ENCODE measurements at regions not wholly inside any gene's neighbourhood (a gene's known extent, or its start where the extent isn't known, plus 50 kb on each side); places are given as distances from the start of the nearest gene placed in this dataset.

DNA sequence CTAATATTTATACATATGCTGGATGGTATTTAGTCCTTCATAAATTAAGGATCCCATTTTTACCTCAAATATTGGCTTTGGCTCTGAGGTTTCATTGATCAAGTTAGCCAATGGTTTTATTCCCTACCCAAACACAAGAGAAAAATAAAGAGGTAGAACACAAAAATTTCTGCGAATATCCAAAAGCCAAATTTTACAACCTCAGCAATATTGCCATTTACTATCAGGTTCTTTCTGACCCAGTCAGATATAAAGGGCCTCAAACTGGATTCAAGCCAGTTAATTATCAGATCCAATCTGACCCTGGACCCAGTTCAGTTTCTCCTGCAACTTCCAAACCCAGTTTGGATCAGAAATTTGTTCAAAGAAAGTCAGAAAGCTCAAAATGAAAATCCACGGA lies 998.1 kb downstream of the SI start:
- TF ChIP-seq, protein P1, sequence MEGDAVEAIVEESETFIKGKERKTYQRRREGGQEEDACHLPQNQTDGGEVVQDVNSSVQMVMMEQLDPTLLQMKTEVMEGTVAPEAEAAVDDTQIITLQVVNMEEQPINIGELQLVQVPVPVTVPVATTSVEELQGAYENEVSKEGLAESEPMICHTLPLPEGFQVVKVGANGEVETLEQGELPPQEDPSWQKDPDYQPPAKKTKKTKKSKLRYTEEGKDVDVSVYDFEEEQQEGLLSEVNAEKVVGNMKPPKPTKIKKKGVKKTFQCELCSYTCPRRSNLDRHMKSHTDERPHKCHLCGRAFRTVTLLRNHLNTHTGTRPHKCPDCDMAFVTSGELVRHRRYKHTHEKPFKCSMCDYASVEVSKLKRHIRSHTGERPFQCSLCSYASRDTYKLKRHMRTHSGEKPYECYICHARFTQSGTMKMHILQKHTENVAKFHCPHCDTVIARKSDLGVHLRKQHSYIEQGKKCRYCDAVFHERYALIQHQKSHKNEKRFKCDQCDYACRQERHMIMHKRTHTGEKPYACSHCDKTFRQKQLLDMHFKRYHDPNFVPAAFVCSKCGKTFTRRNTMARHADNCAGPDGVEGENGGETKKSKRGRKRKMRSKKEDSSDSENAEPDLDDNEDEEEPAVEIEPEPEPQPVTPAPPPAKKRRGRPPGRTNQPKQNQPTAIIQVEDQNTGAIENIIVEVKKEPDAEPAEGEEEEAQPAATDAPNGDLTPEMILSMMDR (IDR thresholded peaks at IDR 0.05; ENCODE audit: low read depth, low read length, poor library complexity, severe bottlenecking) = no peak
- no peak for TF ChIP-seq EZH2phosphoT487 (IDR thresholded peaks at IDR 0.05; ENCODE audit: borderline replicate concordance, low read length)
- Histone ChIP-seq H3K9me3 (ENCODE audit: control insufficient read depth, insufficient read depth, low read length) (no peaks in the 10 kb centered on the region), H3K36me3 (ENCODE audit: control insufficient read depth, low read length) (no peaks in the 10 kb centered on the region), H3K27ac (ENCODE audit: low read depth, low read length) (no peak overlapping the region), H3F3A (ENCODE audit: control insufficient read depth, insufficient read depth) (no peaks in the 10 kb centered on the region), H3K9me2 (replicated peaks; ENCODE audit: control insufficient read depth, low read length) (no peaks in the 10 kb centered on the region), H3K4me3 (ENCODE audit: low read length) (no peak overlapping the region), H3K79me2 (ENCODE audit: control insufficient read depth, low read length) (no peaks in the 10 kb centered on the region), H4K20me1 (ENCODE audit: control insufficient read depth, insufficient read depth, low read depth, low read length) (no peaks in the 10 kb centered on the region), H3K27me3 (ENCODE audit: control insufficient read depth, low read length) (no peaks in the 10 kb centered on the region), H3K4me2 (ENCODE audit: low read length) (no peak overlapping the region), H3K4me1 (ENCODE audit: control insufficient read depth, low read length) (no peaks in the 10 kb centered on the region)

GRCh38 chr3:164064298-164064697 lies 1014.0 kb downstream of the SI start:
- no peak overlapping the region for H3K4me2 ChIP-seq (ENCODE audit: low read length)
- no peaks in the 10 kb centered on the region for H3K4me1 ChIP-seq (ENCODE audit: control insufficient read depth, low read length)
- H3K27ac ChIP-seq (ENCODE audit: low read depth, low read length) = no peak overlapping the region
- H3K9me3 ChIP-seq (ENCODE audit: control insufficient read depth, insufficient read depth, low read length) = no peaks in the 10 kb centered on the region
- no peaks in the 10 kb centered on the region for H3K27me3 ChIP-seq (ENCODE audit: control insufficient read depth, low read length)
- TF ChIP-seq EZH2phosphoT487 (IDR thresholded peaks at IDR 0.05; ENCODE audit: borderline replicate concordance, low read length) = no peak
- TF ChIP-seq, protein P1 (IDR thresholded peaks at IDR 0.05; ENCODE audit: low read depth, low read length, poor library complexity, severe bottlenecking) = no peak
- H3K9me2 ChIP-seq (replicated peaks; ENCODE audit: control insufficient read depth, low read length) = no peaks in the 10 kb centered on the region
- no peaks in the 10 kb centered on the region for H4K20me1 ChIP-seq (ENCODE audit: control insufficient read depth, insufficient read depth, low read depth, low read length)
- no peaks in the 10 kb centered on the region for H3K36me3 ChIP-seq (ENCODE audit: control insufficient read depth, low read length)
- H3F3A ChIP-seq (ENCODE audit: control insufficient read depth, insufficient read depth) = no peaks in the 10 kb centered on the region
- H3K4me3 ChIP-seq (ENCODE audit: low read length) = no peak overlapping the region
- no peaks in the 10 kb centered on the region for H3K79me2 ChIP-seq (ENCODE audit: control insufficient read depth, low read length)

DNA sequence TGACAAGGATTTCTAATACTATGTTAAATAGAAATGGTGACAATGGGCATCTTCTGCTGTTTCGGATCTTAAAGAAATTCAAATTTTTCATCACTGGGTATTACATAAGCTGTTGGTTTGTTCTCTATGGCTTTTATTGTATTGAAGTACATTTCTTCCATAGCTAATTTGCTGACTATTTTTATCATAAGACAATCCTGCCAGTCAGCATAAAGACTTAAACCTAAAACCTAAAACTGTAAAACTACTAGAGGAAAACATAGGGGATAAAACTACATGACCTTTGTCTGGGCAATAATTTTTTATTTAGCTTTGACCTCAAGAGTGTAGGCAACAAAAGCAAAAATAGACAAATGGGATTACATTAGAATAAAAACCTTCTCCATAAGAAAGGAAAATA lies 1017.4 kb downstream of the SI start:
- no peak for TF ChIP-seq EZH2phosphoT487 (IDR thresholded peaks at IDR 0.05; ENCODE audit: borderline replicate concordance, low read length)
- TF ChIP-seq, protein P1 (IDR thresholded peaks at IDR 0.05; ENCODE audit: low read depth, low read length, poor library complexity, severe bottlenecking) = no peak

DNA sequence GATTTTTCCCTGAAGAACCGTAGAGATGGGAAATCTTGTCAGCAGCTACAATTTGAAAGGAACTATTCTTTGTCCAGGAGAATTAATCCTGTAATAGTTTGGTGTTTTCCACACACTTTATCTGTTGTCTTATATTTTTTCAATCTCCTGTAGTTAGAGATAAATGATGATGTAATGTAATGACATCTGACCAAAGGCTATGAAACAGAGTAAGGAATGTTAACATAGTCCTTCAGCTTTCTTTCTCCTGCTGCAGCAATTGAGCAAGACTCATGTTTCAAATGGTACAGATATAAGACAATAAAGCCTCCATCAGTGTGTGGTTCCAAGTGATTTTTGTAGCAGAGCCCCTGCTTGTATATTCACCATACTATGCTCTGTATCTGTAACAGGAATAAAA lies 1028.4 kb downstream of the SI start:
- Histone ChIP-seq H3K27me3 (ENCODE audit: control insufficient read depth, low read length) (no peaks in the 10 kb centered on the region), H3K79me2 (ENCODE audit: control insufficient read depth, low read length) (no peaks in the 10 kb centered on the region), H3K36me3 (ENCODE audit: control insufficient read depth, low read length) (no peaks in the 10 kb centered on the region), H4K20me1 (ENCODE audit: control insufficient read depth, insufficient read depth, low read depth, low read length) (no peaks in the 10 kb centered on the region), H3K9me2 (replicated peaks; ENCODE audit: control insufficient read depth, low read length) (no peaks in the 10 kb centered on the region), H3K27ac (ENCODE audit: low read depth, low read length) (no peak overlapping the region), H3K4me1 (ENCODE audit: control insufficient read depth, low read length) (no peaks in the 10 kb centered on the region), H3K9me3 (ENCODE audit: control insufficient read depth, insufficient read depth, low read length) (no peaks in the 10 kb centered on the region), H3K4me3 (ENCODE audit: low read length) (no peak overlapping the region), H3K4me2 (ENCODE audit: low read length) (no peak overlapping the region), H3F3A (ENCODE audit: control insufficient read depth, insufficient read depth) (no peaks in the 10 kb centered on the region)
- TF ChIP-seq, protein P1 (IDR thresholded peaks at IDR 0.05; ENCODE audit: low read depth, low read length, poor library complexity, severe bottlenecking) = no peak
- no peak for TF ChIP-seq EZH2phosphoT487 (IDR thresholded peaks at IDR 0.05; ENCODE audit: borderline replicate concordance, low read length)

More for the DNA sequence above, 1017.4 kb downstream of the SI start:
- Histone ChIP-seq H3K9me2 (replicated peaks; ENCODE audit: control insufficient read depth, low read length) (no peaks in the 10 kb centered on the region), H3F3A (ENCODE audit: control insufficient read depth, insufficient read depth) (no peaks in the 10 kb centered on the region), H3K4me3 (ENCODE audit: low read length) (no peak overlapping the region), H3K4me1 (ENCODE audit: control insufficient read depth, low read length) (no peaks in the 10 kb centered on the region), H3K9me3 (ENCODE audit: control insufficient read depth, insufficient read depth, low read length) (no peaks in the 10 kb centered on the region), H3K27me3 (ENCODE audit: control insufficient read depth, low read length) (no peaks in the 10 kb centered on the region), H3K27ac (ENCODE audit: low read depth, low read length) (no peak overlapping the region), H3K4me2 (ENCODE audit: low read length) (no peak overlapping the region), H3K79me2 (ENCODE audit: control insufficient read depth, low read length) (no peaks in the 10 kb centered on the region), H3K36me3 (ENCODE audit: control insufficient read depth, low read length) (no peaks in the 10 kb centered on the region), H4K20me1 (ENCODE audit: control insufficient read depth, insufficient read depth, low read depth, low read length) (no peaks in the 10 kb centered on the region)

All from DOHH2 (cell line).